Uterus (tissue), 3 donors: ENCODE measurements at regions not wholly inside any gene's neighbourhood (a gene's known extent, or its start where the extent isn't known, plus 50 kb on each side); places are given as distances from the start of the nearest gene placed in this dataset.
"Not testable (repeated sequence)": the region's sequence is repeated elsewhere in the genome, so short reads cannot be mapped to it uniquely, and the experiment has no call there.

Experiments
- DNase-seq, 2 donors: peaks; one replicate each; pipeline ENCODE4 v3.0.0-alpha.2; 2019 to 2020
- H3K27ac ChIP-seq, 2 donors: fragments of 200-600 bp; sonication (generic); 1 replicate in 1 of 2; 2 replicates in 1 of 2; pipeline ENCODE4 v1.5.1; 2016 to 2018
- H3K27me3 ChIP-seq, 2 donors: fragments of 200-600 bp; sonication (generic); one replicate each; pipeline ENCODE4 v1.5.1; 2018 to 2019; ENCODE audit warnings: control low read depth in 1 of 2
- H3K36me3 ChIP-seq, 2 donors: fragments of 200-600 bp; sonication (generic); one replicate each; pipeline ENCODE4 v1.5.1; 2019; ENCODE audit warnings: control low read depth in 1 of 2
- H3K4me1 ChIP-seq, 2 donors: fragments of 200-600 bp; sonication (generic); one replicate each; pipeline ENCODE4 v1.5.1; 2018 to 2019; ENCODE audit warnings: control low read depth in 1 of 2
- H3K4me3 ChIP-seq, 2 donors: fragments of 200-600 bp; sonication (generic); 1 replicate in 1 of 2; 2 replicates in 1 of 2; pipeline ENCODE4 v1.5.1; 2018 to 2019; ENCODE audit warnings: mild to moderate bottlenecking in 1 of 2
- H3K9me3 ChIP-seq, 2 donors: fragments of 200-600 bp; sonication (generic); one replicate each; pipeline ENCODE4 v1.5.1; 2019; ENCODE audit warnings: control low read depth in 1 of 2
- CTCF ChIP-seq, 4 experiments: fragments of 200-600 bp in 2 of 4; fragments of 450-650 bp in 2 of 4; sonication (generic) in 2 of 4; IDR thresholded peaks; one replicate each; pipeline ENCODE4 v1.5.1; 2016 to 2019; ENCODE audit warnings: antibody characterized with exemption in 4 of 4, mild to moderate bottlenecking in 2 of 4, moderate library complexity in 1 of 4
- POLR2A ChIP-seq, 2 donors: fragments of 450-650 bp; IDR thresholded peaks; one replicate each; pipeline ENCODE4 v1.6.1; 2016; ENCODE audit warnings: antibody characterized with exemption in 2 of 2, mild to moderate bottlenecking in 1 of 2, moderate library complexity in 1 of 2
- intact Hi-C: fragments of 100-400 bp; cut with DNase I; formaldehyde crosslinking; loops from one replicate; pipeline ENCODE4 v1.15.1; 2023; ENCODE audit warnings: low total_unique reads
- donor health status: DM: yes; HTN: yes; CAD: no.

DNA sequence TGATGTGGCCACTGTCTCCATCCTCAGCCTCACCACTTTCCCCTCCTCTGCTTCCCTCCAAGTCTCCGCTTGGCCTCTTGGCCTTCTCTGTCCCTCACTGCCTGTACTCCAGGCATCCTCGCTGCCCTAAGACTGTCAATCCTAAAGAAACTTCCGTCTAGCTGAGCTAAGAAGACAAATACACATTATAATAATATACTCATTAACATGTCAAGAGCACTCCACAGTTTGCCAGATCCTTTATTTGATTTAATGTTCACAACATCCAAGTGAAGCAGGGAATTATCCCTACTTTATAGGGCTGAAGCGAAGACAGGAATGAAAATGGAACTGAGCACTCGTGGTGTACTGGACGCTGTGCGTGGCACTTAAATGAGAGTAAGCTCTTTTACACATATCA, 72.4 kb upstream of the SLC22A23 start:
- Histone ChIP-seq H3K27ac (no peak overlapping the region), H3K36me3 (no peaks in the 10 kb centered on the region), H3K4me1 (no peaks in the 10 kb centered on the region), H3K27me3 (no peaks in the 10 kb centered on the region), H3K4me3 (no peak overlapping the region), H3K9me3 (no peaks in the 10 kb centered on the region)
- intact Hi-C loops: no loop called here
- TF ChIP-seq CTCF (IDR thresholded peaks at IDR 0.05): no peak
- TF ChIP-seq POLR2A (IDR thresholded peaks at IDR 0.05): no peak
- DNase-seq: no peak

GRCh38 chr6:3528081-3528671, 71.3 kb upstream of the SLC22A23 start:
- H3K9me3 ChIP-seq, H3K27me3 ChIP-seq, H3K27ac ChIP-seq, H3K4me1 ChIP-seq, H3K4me3 ChIP-seq, intact Hi-C loops, H3K36me3 ChIP-seq, DNase-seq: not testable (repeated sequence)

- H3K9me3 ChIP-seq: no peaks in the 10 kb centered on the region
- H3K27ac ChIP-seq: no peak overlapping the region
- no peaks in the 10 kb centered on the region for H3K4me1 ChIP-seq
- intact Hi-C loops: no loop called here
- no peak for DNase-seq
- H3K4me3 ChIP-seq: no peak overlapping the region
- TF ChIP-seq POLR2A (IDR thresholded peaks at IDR 0.05) (no peak), CTCF (IDR thresholded peaks at IDR 0.05) (no peak)
- H3K36me3 ChIP-seq: no peaks in the 10 kb centered on the region
- H3K27me3 ChIP-seq: no peaks in the 10 kb centered on the region
Measured at GRCh38 chr6:3527651-3527977, 70.8 kb upstream of the SLC22A23 start.

DNA sequence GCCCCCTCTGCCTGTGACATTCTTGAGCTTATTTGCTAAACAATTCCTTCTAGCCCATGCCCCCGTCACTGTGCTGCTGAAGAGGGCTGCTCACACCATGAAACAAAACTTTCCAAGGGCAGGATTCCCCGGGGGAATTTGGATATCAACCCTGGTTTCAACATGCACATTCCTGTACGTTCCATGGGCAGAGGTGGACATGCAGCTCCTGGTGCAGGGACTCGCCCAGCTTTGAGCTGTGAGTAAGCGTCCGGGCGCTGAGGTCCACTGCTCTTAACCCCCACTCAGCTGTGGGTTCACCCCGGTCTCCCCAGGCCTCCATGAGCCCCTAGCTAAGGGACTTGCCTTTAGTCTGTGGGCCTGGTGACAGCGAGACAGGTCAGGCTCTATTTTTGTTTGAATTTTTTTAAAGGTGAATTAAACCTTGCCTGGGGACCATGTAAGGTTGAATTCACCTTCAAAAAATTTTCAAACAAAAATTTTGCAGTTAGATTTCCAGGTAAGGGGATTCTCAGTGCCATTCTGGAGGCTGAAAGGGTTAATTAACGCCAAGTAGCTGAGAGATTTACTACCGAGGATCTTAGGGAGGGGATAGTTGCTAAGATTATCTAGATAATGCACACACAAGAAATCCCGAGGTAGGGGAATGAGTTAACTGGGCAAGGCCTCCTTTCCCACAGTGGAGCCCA, 70.3 kb upstream of the SLC22A23 start:
- no peaks in the 10 kb centered on the region for H3K36me3 ChIP-seq
- no peak overlapping the region for H3K4me3 ChIP-seq
- no peak for TF ChIP-seq POLR2A (IDR thresholded peaks at IDR 0.05)
- TF ChIP-seq CTCF (IDR thresholded peaks at IDR 0.05): no peak
- H3K27ac ChIP-seq: no peak overlapping the region
- no peaks in the 10 kb centered on the region for H3K4me1 ChIP-seq
- H3K27me3 ChIP-seq: no peaks in the 10 kb centered on the region
- DNase-seq: no peak
- intact Hi-C loops: no loop called here
- H3K9me3 ChIP-seq: no peaks in the 10 kb centered on the region

- Histone ChIP-seq H3K36me3 (no peaks in the 10 kb centered on the region), H3K27ac (no peak overlapping the region), H3K27me3 (no peaks in the 10 kb centered on the region), H3K4me3 (no peak overlapping the region), H3K4me1 (no peaks in the 10 kb centered on the region), H3K9me3 (no peaks in the 10 kb centered on the region)
- no peak for TF ChIP-seq CTCF (IDR thresholded peaks at IDR 0.05)
- TF ChIP-seq POLR2A (IDR thresholded peaks at IDR 0.05): no peak
- no peak for DNase-seq
- intact Hi-C loops: no loop called here
Measured at GRCh38 chr6:3525915-3526314, 69.1 kb upstream of the SLC22A23 start.

DNA sequence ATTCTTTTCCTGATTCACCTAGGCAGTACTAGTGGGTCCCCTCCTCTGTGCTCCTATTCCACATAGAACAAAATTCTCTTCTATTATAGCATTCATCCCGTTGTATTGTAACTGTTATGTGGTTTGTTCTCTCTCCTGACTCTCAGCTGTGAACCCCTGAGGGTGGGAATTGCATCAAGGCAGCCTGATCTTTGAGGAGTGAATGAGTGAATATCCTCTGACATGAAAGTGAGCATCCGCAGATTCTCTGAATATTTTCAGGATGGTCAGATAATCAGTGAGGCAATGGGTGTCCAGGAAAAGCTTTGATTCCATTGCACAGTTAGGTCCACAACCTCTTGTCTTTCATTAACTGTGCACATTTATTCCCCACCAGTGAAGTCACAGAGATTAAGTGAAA, 67.6 kb upstream of the SLC22A23 start:
- TF ChIP-seq POLR2A (IDR thresholded peaks at IDR 0.05) (no peak), CTCF (IDR thresholded peaks at IDR 0.05) (no peak)
- no peaks in the 10 kb centered on the region for H3K9me3 ChIP-seq
- intact Hi-C loops: no loop called here
- H3K4me1 ChIP-seq: no peaks in the 10 kb centered on the region
- H3K4me3 ChIP-seq: no peak overlapping the region
- H3K36me3 ChIP-seq: no peaks in the 10 kb centered on the region
- H3K27ac ChIP-seq: no peak overlapping the region
- H3K27me3 ChIP-seq: no peaks in the 10 kb centered on the region
- DNase-seq: no peak
